Prostate gland (tissue), 2 donors: ENCODE measurements at regions not wholly inside any gene's neighbourhood (a gene's known extent, or its start where the extent isn't known, plus 50 kb on each side); places are given as distances from the start of the nearest gene placed in this dataset.
"Not testable (repeated sequence)": the region's sequence is repeated elsewhere in the genome, so short reads cannot be mapped to it uniquely, and the experiment has no call there.

Source experiments
- CTCF ChIP-seq, 4 experiments: fragments of 200-600 bp in 2 of 4; fragments of 450-650 bp in 2 of 4; sonication (generic) in 2 of 4; IDR thresholded peaks; 1 replicate in 3 of 4; 2 replicates in 1 of 4; pipeline ENCODE4 v1.5.1; 2016 to 2019; ENCODE audit warnings: antibody characterized with exemption in 4 of 4, mild to moderate bottlenecking in 2 of 4, moderate library complexity in 2 of 4
- POLR2A ChIP-seq: fragments of 450-650 bp; IDR thresholded peaks from one replicate; pipeline ENCODE4 v1.6.1; 2016; ENCODE audit warnings: antibody characterized with exemption, mild to moderate bottlenecking
- POLR2AphosphoS5 ChIP-seq: sonication (generic); formaldehyde crosslinking; IDR thresholded peaks from one replicate; pipeline ENCODE4 v1.6.1; 2017; ENCODE audit warnings: antibody characterized with exemption

DNA sequence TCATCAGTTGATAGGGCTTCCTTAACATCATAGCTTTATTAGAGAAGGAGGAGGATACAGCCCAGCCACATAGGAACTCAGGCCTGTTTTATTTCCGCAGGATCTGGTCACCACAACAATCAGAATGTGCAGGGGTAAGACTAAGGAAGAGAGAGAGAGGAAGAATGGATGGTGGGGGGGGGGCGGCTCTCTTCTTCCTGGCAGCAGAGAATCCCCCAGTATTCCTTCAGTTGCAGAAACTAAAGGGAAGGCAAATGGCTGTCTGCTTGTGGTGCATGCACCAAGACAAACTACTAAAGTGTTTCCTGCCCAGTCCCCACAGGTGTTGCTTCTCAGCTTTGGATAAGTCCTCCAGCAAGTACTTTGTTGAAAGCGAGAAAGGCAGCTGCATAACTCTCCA, 96.4 kb upstream of the NBPF19 start:
- not testable (repeated sequence) for TF ChIP-seq CTCF (IDR thresholded peaks at IDR 0.05); POLR2AphosphoS5; POLR2A
